AG10803 (cell line): ENCODE measurements at regions not wholly inside any gene's neighbourhood (a gene's known extent, or its start where the extent isn't known, plus 50 kb on each side); places are given as distances from the start of the nearest gene placed in this dataset.
A peak's percentile ranks its signal among the peaks of the same experiment; 100 is the strongest.
"Not testable (repeated sequence)": the region's sequence is repeated elsewhere in the genome, so short reads cannot be mapped to it uniquely, and the experiment has no call there.

Source experiments
- DNase-seq: peaks from one replicate; pipeline ENCODE4 v3.0.0; 2010; ENCODE audit warnings: low read depth
- H3K4me3 ChIP-seq: 2 replicates; pipeline ENCODE4 v1.5.1; 2011; ENCODE audit warnings: mild to moderate bottlenecking, low read length, control low read depth
- CTCF ChIP-seq: conservative IDR thresholded peaks from 2 replicates; pipeline ENCODE4 v1.5.1; 2011; ENCODE audit warnings: mild to moderate bottlenecking, low read length, control low read depth, inconsistent platforms

DNA sequence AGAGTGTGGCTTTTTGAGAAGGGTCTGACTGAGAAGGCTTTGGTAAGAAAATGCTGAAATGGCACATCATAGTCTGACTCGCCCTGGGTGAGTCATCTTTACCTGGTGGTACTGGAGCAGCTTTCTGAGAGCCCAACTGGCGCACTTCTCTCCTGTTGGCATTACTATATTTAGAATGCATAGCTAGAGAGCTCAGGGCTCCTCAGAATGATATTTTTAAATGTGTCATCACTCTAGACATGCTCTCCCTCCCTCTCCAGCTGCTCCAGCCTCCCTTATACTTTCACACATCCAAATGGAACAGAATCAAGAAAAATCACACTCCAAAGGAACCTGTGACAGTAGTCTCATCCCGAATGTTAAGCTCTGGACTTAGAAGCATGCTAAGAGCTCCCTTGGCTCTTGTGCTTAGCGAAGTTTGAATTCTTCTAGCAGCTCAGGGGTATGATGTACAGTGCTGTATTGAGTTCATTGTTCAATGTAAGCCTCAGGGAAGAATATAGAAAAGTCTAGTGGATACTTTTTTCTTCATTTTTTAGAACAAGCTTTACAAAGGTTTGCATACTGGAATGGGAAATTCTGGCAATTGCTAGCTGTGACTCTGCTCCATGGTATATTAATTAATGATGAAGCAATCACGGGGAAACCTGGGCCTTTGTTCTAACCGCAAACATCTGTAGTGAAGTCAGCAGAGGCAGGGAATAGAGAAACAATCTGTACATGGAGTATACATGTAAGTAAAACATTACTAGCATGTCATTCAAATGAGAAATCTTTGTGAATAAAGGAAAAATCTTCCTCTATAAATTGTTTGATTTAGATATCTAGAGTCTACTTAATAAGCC lies 751.2 kb upstream of the NRXN1 start:
- DNase-seq, result peak; percentile 12

DNA sequence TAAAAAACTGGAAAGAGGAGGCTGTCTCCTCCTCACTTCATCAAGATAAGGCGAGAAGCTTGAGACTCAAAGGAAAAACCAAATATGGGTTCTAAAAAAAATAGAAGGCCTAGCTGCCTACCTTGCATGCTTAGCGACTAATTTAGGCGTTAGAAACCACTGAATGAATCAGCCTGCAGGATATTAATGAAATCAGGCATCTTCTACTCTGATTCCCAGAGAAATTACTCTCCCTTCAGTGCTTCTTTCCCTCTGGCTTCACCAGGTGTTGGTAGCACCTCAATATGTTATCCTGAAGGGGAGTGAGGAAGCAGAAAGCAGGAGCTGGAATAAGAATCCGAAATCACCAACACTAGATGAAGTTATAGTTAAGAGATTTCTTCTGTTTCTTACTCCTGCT lies 749.8 kb upstream of the NRXN1 start:
- no peak for DNase-seq
- H3K4me3 ChIP-seq, result no peak overlapping the region
- TF ChIP-seq CTCF, result no peak

More for the DNA sequence above, 751.2 kb upstream of the NRXN1 start:
- H3K4me3 ChIP-seq, result no peak overlapping the region
- TF ChIP-seq CTCF, result no peak

- no peak for TF ChIP-seq CTCF
- no peak overlapping the region for H3K4me3 ChIP-seq
- no peak for DNase-seq
Measured at GRCh38 chr2:51780353-51780752, 748.4 kb upstream of the NRXN1 start.

- DNase-seq, H3K4me3 ChIP-seq: not testable (repeated sequence)
Measured at GRCh38 chr2:51779723-51780122, 747.8 kb upstream of the NRXN1 start.

DNA sequence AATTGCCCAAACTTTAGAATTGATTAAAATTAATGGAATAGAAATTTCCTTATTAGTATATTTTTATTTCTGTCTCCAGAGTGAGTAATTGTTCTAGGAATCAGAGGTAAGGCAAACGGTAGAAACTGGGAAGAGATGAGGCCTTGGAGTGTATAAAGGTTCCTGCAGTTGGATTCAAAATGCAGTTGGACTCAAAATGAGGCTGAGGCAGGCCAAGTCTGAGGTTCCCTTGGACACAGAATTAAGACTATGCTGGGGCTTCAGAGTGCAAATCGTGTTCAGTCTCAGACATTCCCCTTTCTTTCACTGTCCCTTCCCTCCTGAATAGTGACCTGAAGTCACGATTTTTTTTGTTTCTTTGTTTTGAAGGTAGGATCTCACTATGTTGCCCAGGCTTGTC lies 746.9 kb upstream of the NRXN1 start:
- DNase-seq, result no peak
- H3K4me3 ChIP-seq, result no peak overlapping the region
- no peak for TF ChIP-seq CTCF

- not testable (repeated sequence) for H3K4me3 ChIP-seq, DNase-seq
Measured at GRCh38 chr2:51774606-51775005, 742.7 kb upstream of the NRXN1 start.

- TF ChIP-seq CTCF, result no peak
Measured at GRCh38 chr2:51760441-51760840, 728.5 kb upstream of the NRXN1 start.

DNA sequence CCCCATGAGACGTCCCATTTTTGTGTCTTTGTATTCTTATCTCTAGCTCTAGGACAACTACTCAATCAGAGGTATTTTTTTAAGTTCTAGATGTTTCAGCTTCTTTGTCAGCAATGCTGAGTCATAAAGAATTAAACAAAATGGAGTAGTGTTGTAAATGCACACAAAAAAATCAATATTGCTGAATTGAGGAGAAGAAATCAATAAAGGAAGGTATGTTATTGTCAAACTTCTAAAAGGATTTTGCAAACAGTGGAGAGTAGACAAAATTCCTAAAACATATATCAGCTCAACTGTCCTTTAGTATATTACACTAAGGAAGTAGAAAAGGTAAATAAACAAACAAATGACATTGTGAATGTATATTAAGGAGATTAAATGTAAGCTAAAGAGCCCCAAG lies 726.1 kb upstream of the NRXN1 start:
- H3K4me3 ChIP-seq, result no peak overlapping the region
- no peak for DNase-seq
- TF ChIP-seq CTCF, result no peak

More at GRCh38 chr2:51760441-51760840, 728.5 kb upstream of the NRXN1 start:
- H3K4me3 ChIP-seq, result no peak overlapping the region
- DNase-seq, result no peak
